ENCODE measurements at regions not wholly inside any gene's neighbourhood (a gene's known extent, or its start where the extent isn't known, plus 50 kb on each side); places are given as distances from the start of the nearest gene placed in this dataset.
"Not testable (repeated sequence)": the region's sequence is repeated elsewhere in the genome, so short reads cannot be mapped to it uniquely, and the experiment has no call there.

DNA sequence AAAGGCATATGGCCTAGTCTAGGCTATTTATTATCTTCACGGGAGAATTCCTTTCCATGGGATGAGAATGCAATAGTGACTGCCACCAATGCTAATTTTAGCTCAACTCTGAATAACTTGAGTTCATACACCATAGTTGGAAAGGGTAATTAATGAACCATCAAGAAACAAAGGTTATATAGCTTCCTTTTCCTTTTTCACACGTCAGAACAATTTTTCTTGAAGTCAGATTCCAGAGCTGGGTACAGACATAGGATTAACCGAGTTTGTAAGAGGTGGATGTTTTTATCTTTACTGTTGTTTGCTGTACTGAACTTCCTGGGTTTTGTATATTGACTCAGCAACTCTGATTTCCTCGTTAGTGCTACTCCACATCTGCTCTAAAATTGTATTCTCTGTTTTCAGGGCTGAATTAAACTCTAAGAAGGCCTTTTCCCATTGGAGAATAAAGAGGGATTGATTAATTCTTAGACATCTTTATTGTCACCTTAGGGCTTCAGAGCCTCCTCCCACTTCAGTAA, 262.0 kb downstream of the NUF2 start:
- intact Hi-C loops (cut with DNase I; ENCODE audit: low total_unique reads) = no loop called here
- no peak overlapping the region for H3K4me3 ChIP-seq (ENCODE audit: low read depth, poor library complexity, severe bottlenecking)
- no peak for DNase-seq (ENCODE audit: low spot score in 2 of 2)
- WGBS, 2 donors = 51 to 57% methylated on average over 4 of the region's 4 CpGs
- TF ChIP-seq, protein P1, sequence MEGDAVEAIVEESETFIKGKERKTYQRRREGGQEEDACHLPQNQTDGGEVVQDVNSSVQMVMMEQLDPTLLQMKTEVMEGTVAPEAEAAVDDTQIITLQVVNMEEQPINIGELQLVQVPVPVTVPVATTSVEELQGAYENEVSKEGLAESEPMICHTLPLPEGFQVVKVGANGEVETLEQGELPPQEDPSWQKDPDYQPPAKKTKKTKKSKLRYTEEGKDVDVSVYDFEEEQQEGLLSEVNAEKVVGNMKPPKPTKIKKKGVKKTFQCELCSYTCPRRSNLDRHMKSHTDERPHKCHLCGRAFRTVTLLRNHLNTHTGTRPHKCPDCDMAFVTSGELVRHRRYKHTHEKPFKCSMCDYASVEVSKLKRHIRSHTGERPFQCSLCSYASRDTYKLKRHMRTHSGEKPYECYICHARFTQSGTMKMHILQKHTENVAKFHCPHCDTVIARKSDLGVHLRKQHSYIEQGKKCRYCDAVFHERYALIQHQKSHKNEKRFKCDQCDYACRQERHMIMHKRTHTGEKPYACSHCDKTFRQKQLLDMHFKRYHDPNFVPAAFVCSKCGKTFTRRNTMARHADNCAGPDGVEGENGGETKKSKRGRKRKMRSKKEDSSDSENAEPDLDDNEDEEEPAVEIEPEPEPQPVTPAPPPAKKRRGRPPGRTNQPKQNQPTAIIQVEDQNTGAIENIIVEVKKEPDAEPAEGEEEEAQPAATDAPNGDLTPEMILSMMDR (IDR thresholded peaks at IDR 0.05) = no peak
- TF ChIP-seq POLR2A (IDR thresholded peaks at IDR 0.05) = no peak

DNA sequence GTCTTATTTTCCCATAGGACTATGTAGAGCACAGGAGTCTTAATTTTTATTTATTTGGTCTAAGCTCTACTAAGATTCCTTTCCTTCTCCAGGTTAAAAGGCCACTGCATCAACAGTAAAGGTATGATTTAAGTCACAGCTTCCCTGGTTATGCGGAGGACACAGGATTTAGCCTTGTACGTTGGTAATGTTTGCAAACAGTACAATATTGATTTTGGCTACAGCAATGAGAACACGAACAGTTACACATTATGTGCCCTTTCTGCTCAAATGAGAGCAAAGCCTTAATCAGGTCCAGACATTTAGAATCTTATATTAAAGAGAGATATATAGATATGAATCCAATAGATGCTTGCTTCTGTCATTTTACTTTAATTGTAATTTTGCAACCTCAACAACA, 264.0 kb downstream of the NUF2 start:
- no peak for DNase-seq (ENCODE audit: low spot score in 2 of 2)

DNA sequence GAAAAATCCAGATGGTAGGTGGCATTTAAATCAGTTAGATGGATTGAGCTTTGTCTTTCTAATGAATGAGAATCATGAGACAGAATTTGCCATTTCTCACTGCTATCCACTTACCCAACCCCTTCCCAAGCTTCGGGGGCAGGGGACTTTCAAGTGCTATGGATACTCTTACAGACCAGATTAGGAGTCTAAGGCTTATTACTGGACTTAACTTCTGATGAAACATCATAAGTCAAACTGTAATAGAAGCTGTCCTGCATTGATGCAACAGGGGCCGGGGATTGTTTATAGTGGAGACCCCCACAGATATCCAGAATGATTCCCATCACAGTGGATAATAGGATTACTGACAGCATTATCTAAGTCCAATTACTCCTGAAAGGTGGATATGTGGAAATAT, 267.0 kb downstream of the NUF2 start:
- intact Hi-C loops (cut with DNase I; ENCODE audit: low total_unique reads) = no loop called here
- WGBS, 2 donors = 91 to 92% methylated on average over 2 of the region's 2 CpGs
- H3K4me3 ChIP-seq (ENCODE audit: low read depth, poor library complexity, severe bottlenecking) = no peak overlapping the region
- no peak for DNase-seq (ENCODE audit: low spot score in 2 of 2)
- TF ChIP-seq, protein P1 (IDR thresholded peaks at IDR 0.05) = no peak
- TF ChIP-seq POLR2A (IDR thresholded peaks at IDR 0.05) = no peak

More for the DNA sequence above, 264.0 kb downstream of the NUF2 start:
- intact Hi-C loops (cut with DNase I; ENCODE audit: low total_unique reads) = no loop called here
- 81 to 82% methylated on average over 3 of the region's 3 CpGs for whole genome bisulfite sequencing, 2 donors
- no peak overlapping the region for H3K4me3 ChIP-seq (ENCODE audit: low read depth, poor library complexity, severe bottlenecking)
- TF ChIP-seq, protein P1 (IDR thresholded peaks at IDR 0.05) = no peak
- no peak for TF ChIP-seq POLR2A (IDR thresholded peaks at IDR 0.05)

DNA sequence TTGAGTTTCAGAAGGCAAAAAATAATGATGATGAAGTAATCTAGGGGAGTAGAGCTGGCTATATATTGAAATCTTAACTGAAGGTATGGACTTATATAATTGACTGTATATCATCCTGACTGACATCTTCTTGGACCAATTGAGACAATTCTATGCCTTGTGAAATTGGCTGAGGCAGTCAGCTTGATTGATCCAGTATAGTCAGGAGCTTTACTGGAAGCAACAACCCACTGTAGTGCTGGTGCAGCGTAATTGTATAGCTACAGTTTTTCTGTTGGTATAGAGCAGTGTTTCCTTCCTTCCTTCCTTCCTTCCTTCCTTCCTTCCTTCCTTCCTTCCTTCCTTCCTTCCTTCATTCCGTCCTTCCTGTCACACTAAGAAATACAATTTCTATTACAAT, 268.0 kb downstream of the NUF2 start:
- no peak for TF ChIP-seq POLR2A (IDR thresholded peaks at IDR 0.05)
- TF ChIP-seq, protein P1 (IDR thresholded peaks at IDR 0.05) = no peak
- intact Hi-C loops (cut with DNase I; ENCODE audit: low total_unique reads) = no loop called here
- 82 to 86% methylated on average over 2 of the region's 2 CpGs for WGBS, 2 donors
- no peak overlapping the region for H3K4me3 ChIP-seq (ENCODE audit: low read depth, poor library complexity, severe bottlenecking)
- DNase-seq (ENCODE audit: low spot score in 2 of 2) = no peak

DNA sequence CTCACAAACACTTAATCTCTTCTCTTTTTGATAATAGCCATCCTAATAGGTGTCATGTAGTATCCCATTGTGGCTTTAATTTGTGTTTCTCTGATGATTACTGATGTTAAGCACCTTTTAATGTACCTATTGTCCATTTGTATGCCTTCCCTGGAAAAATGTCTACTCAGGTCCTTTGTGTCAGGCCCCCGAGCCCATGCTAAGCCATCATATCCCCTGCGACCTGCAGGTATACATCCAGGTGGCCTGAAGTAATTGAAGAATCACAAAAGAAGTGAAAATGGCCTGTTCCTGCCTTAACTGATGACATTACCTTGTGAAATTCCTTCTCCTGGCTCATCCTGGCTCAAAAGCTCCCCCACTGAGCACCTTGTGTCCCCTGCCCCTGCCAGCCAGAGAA, 269.4 kb downstream of the NUF2 start:
- WGBS, 2 donors = 82 to 85% methylated on average over 2 of the region's 2 CpGs
- DNase-seq (ENCODE audit: low spot score in 2 of 2); H3K4me3 ChIP-seq (ENCODE audit: low read depth, poor library complexity, severe bottlenecking); intact Hi-C loops (cut with DNase I; ENCODE audit: low total_unique reads): not testable (repeated sequence)

DNA sequence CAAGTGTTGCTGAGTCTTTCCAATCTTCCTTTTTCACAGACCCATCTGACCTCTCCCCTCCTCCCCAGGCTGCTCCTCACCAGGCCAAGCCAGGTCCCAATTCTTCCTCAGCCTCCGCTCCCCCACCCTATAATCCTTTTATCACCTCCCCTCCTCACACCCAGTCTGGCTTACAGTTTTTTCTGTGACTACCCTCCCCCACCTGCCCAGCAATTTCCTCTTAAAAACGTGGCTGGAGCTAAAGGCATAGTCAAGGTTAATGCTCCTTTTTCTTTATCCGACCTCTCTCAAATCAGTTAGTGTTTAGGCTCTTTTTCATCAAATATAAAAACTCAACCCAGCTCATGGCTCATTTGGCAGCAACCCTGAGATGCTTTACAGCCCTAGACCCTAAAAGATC, 270.9 kb downstream of the NUF2 start:
- intact Hi-C loops (cut with DNase I; ENCODE audit: low total_unique reads); H3K4me3 ChIP-seq (ENCODE audit: low read depth, poor library complexity, severe bottlenecking); DNase-seq (ENCODE audit: low spot score in 2 of 2): not testable (repeated sequence)
- WGBS, 2 donors = 72 to 75% methylated on average over 3 of the region's 3 CpGs

DNA sequence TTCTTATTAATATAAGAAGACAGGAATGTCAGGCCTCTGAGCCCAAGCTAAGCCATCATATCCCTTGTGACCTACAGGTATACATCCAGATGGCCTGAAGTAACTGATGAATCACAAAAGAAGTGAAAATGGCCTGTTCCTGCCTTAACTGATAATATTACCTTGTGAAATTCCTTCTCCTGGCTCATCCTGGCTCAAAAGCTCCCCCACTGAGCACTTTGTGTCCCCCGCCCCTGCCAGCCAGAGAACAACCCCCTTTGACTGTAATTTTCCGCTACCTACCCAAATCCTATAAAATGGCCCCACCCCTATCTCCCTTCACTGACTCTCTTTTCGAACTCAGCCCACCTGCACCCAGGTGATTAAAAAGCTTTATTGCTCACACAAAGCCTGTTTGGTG, 274.4 kb downstream of the NUF2 start:
- 72 to 82% methylated on average over 3 of the region's 3 CpGs for WGBS, 2 donors
- H3K4me3 ChIP-seq (ENCODE audit: low read depth, poor library complexity, severe bottlenecking); intact Hi-C loops (cut with DNase I; ENCODE audit: low total_unique reads); DNase-seq (ENCODE audit: low spot score in 2 of 2): not testable (repeated sequence)
